NCI-H187 treated with DMSO at 0.1 percent for 48 hours (cell line): ENCODE measurements at regions not wholly inside any gene's neighbourhood (a gene's known extent, or its start where the extent isn't known, plus 50 kb on each side); places are given as distances from the start of the nearest gene placed in this dataset.
"Not testable (repeated sequence)": the region's sequence is repeated elsewhere in the genome, so short reads cannot be mapped to it uniquely, and the experiment has no call there.

Experiments used
- DNase-seq: peaks from one replicate; lab custom pipeline; 2025; lab: John Stamatoyannopoulos, UW

DNA sequence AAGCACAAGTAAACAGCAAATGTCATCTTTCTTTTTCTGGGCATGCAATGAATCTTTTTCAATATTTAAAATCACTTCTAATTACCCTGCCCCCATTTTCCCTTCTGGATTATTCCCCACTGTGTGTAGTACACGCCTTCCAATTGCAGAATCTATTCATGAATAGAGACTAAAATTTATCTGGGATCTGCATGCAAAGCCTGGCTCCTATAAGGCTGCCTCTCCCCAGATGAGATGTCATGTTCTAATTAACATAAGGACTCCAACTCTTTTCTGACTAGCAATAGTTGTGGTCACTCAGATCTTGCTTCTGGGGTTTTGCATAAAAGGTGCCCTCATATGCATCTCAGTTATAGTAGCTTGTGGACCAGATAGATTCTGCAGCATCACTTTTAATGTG, 473.5 kb downstream of the BTG1 start:
- no peak for DNase-seq

DNA sequence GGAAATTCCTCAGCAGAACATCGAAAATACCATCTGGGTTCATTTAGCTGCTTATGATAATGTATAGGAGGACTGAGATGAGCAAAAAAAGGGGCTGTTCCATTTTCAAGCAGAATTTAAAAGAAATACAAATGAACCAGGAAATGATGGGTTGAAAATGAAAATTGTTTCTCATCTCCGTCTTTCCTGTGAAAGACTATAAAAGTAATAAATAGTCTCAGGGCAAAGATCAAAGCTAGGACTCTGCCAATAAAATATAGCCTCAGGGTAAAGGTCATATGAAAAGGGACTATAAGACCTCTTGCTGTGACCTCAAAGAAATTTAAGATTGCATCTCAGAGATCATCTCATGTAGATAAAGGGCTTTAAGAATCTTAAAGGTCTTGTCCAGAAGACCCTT, 478.0 kb downstream of the BTG1 start:
- no peak for DNase-seq

DNA sequence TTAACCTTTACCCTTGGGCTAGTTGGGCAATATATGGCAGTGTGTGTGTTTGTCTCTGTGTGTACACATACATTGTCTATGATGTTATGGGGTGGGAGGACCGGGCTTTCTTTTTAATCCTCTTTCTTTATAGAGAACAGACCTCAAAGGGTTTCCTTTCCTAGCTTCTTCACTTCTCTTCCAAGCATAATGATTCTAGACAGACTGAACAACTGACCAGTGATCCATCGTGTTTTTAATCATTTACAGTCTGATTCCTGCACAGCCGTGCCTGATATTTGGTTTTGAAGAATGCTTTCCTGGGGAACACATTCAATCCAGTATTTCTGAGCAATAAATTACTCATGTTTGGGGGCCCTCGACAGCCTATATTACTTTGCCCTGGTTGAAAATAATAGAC, 481.1 kb upstream of the DCN start:
- DNase-seq = no peak

DNA sequence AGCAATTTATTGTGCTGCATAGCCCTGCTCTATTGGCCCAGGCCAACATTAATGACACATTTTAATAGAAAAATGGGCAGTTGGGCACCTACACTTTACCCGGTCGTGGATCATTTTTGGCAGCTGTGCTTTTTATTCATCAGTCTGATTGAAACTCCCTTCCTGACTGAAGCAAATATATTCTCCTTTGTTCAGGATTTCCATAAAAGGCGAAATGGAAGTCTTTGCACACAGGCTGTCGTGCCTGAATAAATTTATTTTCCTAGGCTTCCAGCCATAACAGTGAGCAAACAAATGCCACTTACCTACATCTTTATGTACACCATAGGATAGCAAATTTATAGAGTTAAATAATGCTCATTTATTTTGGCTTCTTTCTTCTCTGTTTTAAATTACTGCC, 480.7 kb upstream of the DCN start:
- no peak for DNase-seq

DNA sequence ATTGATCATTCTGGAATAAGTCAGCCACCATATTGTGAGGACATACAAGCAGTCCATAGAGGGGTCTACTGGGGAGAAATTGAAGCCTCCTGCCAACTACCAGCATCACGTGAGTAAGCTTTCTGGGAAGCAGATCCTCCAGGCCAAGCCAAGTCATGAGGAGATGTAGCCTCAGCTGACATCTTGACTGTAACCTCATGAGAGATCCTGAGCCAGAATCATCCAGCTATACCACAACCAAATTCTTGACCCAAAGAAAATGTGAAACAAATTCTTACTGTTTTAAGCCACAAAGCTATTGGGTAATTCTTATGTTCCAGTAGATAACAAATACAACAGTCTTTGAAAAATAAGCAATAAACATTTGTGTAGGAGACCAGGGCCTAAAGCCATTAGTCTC, 479.4 kb upstream of the DCN start:
- no peak for DNase-seq

DNA sequence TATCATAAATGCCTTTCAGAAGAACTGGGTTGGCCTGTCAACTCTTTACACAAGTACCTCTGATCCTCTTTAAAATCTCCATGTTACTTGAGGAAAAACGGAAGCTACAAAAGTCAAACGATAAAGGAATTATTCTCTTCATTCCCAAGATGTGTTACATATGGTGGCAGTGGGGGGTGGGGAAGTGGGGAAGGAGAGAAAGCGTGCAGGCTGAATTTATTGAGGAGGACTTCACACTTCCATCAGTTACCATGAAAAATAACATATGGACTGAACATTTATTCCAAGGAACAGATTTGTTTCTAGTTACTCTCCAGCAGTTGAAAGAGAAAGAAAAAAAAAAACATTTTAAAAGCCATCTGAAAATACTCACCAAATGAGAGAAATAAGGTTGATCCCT, 474.4 kb upstream of the DCN start:
- no peak for DNase-seq

DNA sequence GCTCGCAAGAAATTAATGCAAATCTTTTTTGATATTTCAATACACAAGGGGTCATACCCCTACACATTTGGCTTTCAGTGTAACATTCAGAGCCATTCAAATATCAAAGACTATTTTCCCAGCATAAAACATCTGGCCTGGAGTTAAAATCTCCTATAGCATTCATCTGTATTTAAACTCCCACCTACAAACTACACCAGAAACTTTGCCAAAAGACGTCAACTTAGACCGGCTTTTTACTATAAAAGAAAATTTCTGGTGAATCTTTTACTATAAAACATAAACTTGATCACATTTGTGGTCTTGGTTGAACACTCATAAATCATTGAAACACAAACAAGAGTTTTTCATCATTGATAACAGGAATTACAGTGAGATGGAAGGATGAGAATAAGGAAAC, 473.3 kb upstream of the DCN start:
- DNase-seq = no peak

DNA sequence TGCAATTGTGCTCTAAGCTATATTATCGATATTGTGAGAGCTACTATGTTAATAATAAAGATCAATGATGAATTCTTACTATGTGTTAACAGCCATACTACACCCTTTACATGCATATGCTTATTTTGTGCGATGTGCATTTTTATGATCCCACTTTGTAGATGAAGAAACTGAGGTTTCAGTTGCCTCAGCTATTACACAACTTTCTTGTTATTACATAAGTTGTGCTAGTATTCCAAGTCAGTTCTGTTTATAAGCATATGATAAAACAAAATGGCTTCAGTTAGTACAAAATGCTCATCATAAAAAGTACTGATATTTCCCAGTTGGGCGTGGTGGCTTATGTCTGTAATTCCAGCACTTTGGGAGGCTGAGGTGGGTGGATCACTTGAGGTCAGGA, 471.5 kb upstream of the DCN start:
- DNase-seq = no peak

DNA sequence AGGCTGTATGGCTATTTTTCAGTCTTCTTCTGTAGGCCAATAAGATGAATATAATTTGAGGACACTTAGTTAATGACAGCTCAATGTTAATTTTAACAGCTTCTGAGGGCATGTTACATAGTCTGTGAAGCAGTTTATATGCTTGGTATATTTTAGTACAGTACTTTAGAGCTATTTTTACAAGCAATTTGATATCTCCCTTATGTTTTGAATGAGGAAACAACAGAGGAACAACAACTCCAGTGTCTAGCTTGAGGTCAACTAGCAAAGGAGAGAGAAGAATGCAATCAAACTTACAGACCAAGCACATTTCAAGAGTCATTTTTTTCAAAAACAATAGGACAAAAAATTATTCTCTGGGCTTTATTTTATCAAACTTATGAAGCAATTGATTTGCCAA, 469.1 kb upstream of the DCN start:
- no peak for DNase-seq

DNA sequence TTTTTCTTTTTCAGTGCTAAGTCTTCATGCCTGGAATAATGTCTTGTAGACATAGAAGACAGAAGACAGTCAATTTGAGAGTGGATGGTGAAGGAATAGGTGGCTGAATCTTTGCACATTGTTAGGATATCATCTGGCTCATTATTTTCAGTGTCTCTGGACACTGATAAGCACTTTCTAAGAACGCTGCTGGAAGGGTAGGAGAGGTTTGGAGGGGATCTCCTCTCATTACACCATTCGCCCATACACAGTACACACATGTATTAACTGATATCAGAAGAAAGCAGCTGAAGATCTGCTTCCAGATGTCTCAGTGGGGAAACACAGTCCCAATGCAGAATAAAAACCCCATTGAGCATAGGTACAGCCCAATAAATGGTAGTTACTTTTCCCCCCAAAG, 461.1 kb upstream of the DCN start:
- no peak for DNase-seq

DNA sequence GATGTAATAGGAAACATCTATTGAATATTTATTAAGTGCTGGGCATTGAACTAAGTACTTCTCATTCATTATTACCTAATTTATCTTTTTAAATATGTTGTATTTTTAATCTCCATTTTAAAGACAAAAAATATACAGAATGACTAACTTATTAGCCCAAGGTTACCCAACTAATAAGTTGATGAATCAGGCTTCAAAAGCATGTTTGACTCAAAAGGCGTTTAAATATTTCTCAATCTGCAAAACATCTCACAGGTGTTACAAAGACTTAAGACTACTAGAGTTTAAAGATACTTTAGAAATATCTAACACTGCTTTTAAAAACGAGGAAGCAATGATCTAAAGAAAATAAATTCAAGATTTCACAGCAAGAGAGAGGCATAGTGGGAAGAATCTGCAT, 457.4 kb upstream of the DCN start:
- DNase-seq = no peak

DNA sequence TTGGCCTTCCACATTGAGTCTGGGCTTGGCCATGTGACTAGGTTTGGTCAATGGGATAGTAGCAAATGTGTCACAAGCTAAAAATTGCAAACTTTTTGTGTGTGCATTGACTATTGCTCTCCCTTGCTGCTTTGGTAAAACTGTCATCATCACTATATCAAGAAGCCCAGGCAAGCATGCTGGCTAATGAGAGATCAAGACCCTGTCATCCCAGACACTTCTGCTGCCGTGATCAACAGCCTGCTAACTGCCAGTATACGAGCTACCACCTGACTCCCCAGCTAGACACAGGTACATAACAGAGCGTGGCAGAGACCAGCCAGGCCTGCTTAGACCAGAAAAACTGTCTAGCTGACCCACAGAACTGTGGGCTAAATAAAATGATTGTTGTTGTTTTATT, 456.7 kb upstream of the DCN start:
- no peak for DNase-seq

DNA sequence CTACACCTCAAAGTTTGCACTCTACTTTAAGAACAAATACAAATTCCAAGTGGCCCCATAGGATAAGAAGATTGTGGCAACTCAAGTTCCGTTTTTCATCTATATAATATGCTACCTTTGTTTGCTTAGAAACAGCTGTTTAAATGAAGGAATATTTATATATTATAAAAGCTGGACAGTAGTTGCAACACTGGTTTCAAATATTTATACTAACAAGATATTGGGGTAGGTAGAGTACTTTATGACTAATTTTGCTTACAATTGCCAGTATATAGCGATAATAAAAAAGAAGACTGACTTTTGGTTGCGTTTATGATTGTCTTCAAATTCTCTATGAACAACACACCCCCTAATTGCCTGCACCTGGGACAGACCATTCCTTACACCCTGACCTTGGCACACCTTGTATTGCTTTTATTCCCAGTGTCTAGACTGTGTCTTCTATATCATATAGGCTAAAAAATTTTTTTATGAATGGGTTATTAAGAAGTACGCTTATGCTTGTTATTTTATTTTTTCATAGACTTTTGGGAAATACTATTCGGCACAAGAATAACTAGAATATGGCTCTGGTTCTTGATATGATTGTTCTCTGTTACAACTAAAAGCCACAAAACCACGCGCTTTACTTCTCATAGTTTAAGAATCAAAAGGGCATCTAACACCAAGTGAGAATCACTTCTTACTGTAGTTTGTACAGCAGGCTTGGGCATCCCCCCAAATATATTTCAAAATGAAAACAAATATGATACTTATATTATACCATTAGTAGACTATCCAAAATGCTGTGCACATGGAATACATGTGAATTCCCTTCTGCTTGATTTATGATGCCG, 455.4 kb upstream of the DCN start:
- no peak for DNase-seq

DNA sequence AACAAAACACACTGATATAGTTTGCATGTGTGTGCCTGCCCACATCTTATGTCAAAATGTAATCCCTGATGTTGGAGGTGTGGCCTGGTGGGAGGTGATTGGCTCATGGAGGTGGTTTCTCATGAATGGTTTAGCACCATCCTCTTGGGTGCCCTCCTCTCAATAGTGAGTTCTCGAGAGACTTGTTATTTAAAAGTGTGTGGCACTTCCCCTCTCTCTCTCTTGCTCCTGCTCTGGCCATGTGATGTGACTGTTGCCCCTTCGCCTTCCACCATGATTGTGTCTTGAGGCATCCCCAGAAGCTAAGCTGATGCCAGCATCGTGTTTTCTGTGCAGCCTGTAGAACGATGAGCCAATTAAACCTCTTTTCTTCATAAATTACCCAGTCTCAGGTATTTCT, 454.1 kb upstream of the DCN start:
- no peak for DNase-seq

DNA sequence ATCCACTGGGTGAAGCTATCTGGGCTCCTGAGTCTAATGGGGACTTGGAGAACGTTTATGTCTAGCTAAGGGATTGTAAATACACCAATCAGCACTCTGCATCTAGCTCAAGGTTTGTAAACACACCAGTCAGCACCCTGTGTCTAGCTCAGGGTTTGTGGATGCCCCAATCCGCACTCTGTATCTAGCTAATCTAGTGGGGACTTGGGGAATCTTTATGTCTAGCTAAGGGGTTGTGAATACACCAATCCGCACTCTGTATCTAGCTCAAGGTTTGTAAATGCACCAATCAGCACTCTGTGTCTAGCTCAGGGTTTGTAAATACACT, 451.7 kb upstream of the DCN start:
- not testable (repeated sequence) for DNase-seq

DNA sequence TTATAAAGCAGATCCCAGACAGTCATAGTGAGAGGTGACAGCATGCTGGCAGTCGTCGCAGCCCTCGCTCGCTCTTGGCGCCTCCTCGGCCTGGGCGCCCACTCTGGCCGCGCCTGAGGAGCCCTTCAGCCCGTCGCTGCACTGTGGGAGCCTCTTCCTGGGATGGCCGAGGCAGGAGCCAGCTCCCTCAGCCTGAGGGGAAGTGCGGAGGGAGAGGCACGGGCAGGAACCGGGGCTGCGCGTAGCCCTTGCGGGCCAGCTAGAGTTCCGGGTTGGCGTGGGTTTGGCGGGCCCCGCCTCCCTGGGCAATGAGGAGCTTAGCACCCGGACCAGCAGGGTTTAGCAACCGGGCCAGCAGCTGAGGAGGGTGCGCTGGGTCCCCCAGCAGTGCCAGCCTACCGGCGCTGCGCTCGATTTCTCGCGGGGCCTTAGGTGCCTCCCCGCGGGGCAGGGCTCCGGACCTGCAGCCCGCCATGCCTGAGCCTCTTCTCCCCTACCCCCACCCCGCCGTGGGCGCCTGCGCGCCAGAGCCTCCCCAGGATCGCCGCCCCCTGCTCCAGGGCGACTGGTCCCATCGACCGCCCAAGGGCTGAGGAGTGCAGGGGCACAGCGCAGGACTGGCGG, 451.2 kb upstream of the DCN start:
- no peak for DNase-seq

DNA sequence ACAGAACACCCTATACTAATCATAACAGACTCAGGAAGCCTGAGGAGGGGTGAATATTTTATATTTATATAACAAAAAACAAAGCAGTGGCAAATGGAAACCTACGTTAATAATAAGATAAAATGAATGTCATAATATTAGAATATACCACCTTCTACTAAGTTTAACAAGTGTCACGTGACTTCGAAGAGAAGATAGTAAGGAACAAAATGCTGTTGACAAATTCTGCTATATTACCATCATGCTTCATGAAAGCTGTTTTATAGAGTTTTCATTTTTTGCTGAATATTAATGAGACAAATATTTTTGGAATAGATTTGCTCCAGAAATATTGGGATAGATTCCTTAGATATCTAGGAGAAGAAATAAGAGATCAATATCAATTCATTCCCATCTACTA, 450.6 kb upstream of the DCN start:
- no peak for DNase-seq

DNA sequence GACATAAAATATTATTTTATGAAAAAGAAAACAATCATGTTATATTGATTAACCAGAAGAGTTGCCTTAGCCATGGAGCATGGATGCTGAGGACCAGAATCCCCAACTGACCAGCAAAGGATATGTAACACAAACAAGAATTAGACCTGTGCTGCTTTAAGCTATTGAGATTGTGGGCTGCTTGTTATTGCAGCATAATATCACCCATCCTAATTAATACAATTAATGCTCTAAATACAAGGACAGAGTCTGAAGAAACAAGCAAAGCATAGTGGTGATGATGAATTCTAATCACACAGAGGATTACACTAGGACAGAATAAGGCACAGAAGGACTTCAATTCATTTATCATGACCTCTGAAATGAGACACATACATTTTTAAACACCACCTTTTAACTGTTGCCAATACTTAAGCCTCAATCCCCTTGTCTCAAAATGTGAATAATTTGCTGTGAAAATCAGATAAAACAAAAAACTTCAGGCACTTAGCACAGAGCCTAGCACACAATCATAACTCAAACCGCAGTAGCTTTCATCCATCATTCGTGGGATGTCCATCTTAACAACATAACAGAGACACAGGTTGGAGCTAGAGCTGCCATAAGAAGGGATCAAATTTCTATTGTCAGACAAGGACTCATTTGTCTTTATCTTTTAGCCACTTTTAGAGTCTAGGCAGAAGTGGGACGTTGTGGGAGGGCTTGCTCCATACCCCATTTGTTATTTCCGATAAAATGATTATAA, 449.6 kb upstream of the DCN start:
- no peak for DNase-seq

DNA sequence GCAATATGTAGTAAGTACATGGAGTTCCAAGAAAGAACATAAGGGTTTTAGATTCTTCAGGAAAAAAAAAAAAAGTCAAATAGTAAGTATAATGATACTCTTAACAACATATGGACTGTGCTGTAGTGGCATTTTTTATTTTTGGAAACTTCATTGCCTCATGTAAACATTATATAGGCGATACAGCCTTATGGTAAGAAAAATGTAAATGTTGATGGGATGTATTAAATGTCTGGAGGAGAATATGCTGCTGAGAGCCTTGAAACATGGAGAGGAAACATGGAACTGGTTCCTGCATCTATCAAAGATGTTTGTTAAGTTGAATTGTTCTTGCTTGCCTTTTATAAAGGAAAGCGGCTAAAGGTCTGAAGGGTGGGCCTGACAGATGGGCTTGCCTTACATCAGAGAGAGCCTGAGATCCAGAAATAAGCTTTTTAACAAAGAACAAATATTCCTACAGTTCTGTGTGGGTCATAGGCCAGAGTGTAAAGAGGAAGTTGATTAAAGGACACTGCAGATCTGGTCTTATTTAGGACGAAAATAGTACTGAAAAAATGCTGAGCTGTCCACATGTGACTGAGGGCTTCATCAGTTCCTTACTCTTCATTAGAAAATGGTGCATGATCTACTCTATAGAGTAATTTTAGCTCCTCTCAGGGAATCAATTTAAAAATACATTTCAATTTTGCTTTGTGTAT, 448.1 kb upstream of the DCN start:
- DNase-seq = no peak

DNA sequence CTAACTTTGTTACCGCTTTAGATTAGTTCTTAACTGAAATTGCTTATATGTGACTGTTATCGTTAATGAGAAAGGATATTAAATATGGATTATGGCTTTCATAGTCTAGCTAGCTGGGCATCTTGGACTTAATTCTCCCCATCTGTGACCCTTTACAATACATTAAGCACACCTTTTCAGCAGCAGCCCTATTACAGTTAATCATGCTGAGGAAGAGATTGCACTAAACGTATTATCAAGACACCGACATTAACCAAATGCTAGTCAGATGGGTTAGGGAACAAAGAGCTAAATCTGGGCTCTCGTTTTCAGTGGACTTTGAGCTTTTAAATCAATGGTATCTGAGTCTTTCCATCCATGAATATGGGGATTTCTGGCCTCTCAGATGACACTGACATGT, 447.5 kb upstream of the DCN start:
- DNase-seq = no peak

DNA sequence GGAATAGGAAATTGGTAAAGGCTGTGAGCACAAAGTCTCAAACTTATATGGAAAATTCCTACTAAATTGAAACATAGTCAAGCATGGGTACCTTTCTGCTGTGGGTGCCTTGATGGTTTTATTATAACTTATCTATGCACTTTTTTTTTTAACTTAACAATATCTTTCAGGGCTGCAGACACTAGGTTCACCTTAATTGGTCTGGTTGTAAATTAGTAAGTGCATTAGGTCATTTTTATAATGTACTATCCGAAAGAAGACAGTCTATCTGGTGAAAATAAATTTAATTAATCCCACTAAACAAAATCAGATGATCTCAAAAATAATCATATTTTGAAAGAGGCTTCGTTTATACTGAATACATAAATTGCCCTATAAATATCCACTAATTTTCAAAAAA, 446.8 kb upstream of the DCN start:
- DNase-seq = no peak

DNA sequence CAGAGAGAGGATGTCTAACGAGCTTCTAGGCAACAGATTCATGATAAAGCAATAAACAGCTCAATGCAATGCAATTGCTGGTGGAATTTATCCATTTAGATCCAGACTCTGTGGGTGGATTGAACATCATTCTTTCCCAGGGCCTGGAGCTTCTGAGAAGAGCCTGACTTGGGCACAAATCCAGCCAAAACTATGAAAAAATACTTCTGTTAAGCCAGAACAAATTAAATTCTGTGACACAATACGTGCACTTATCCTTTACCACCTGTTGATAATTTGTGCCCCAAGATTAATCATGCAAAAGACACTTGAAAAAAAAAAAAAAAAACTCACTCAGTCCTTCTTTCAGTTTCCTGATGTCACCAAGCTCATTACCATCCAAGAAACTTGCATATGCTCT, 446.0 kb upstream of the DCN start:
- DNase-seq = no peak

DNA sequence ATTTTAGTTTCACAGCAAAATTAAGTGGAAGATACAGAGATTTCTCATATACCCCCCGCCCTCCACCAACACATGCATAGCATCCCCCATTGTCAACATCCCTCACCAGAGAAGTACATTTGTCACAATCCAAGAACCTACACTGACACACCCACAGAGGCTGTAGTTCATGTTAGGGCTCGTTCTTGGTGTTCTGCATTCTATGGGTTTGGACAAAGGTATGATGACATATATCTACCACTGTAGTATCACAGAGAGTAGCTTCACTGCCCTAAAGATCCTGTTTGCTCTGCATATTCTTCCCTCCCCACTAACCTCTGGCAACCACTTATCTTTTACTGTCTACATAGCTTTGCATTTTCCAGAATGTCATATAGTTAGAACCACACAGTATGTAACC, 444.6 kb upstream of the DCN start:
- no peak for DNase-seq
